H1 (cell line): ENCODE measurements at regions not wholly inside any gene's neighbourhood (a gene's known extent, or its start where the extent isn't known, plus 50 kb on each side); places are given as distances from the start of the nearest gene placed in this dataset.

Source experiments
- CTCF ChIA-PET: fragments of 300-600 bp; sonication (Branson Sonifier 250); formaldehyde crosslinking; loops from one replicate; lab custom pipeline; 2021; ENCODE audit not compliant: partially characterized antibody; lab: Charles Lee
- POLR2A ChIA-PET: fragments of 300-600 bp; sonication (Branson Sonifier 250); formaldehyde crosslinking; loops from one replicate; lab custom pipeline; 2021; ENCODE audit warnings: inconsistent platforms; ENCODE audit not compliant: partially characterized antibody; lab: Charles Lee
- DNase-seq, 2 experiments: peaks; one replicate each; pipeline versions ENCODE4 v3.0.0 to v3.0.0-alpha.2; 2010 to 2022; ENCODE audit warnings: low spot score in 2 of 2, low read depth in 1 of 2, mixed read lengths in 1 of 2
- FAIRE-seq: peaks from 2 replicates; lab custom pipeline; 2011; peaks lifted over from hg19 to GRCh38; lab: Jason Lieb, UNC
- H2AFZ ChIP-seq: 2 replicates; pipeline ENCODE4 v1.8.1; 2012; ENCODE audit warnings: low read length, inconsistent platforms
- H2AK5ac ChIP-seq: 2 replicates; pipeline ENCODE4 v1.6.1; 2013; ENCODE audit warnings: low read depth, low read length
- H2BK120ac ChIP-seq: replicated peaks from 2 replicates; pipeline ENCODE3; 2013; ENCODE audit warnings: low read depth, low read length, inconsistent platforms
- H2BK12ac ChIP-seq: 2 replicates; pipeline ENCODE4 v1.6.1; 2013; ENCODE audit warnings: low read depth, low read length
- H2BK15ac ChIP-seq: 2 replicates; pipeline ENCODE4 v1.6.1; 2013; ENCODE audit warnings: low read length
- H2BK20ac ChIP-seq: 2 replicates; pipeline ENCODE4 v1.6.1; 2013; ENCODE audit warnings: low read length
- H2BK5ac ChIP-seq: 2 replicates; pipeline ENCODE4 v1.6.1; 2013; ENCODE audit warnings: low read depth, low read length
- H3K14ac ChIP-seq: 2 replicates; pipeline ENCODE4 v1.6.1; 2013; ENCODE audit warnings: inconsistent platforms; ENCODE audit not compliant: insufficient read length
- H3K18ac ChIP-seq: 2 replicates; pipeline ENCODE4 v1.6.1; 2013; ENCODE audit warnings: low read length; ENCODE audit errors: extremely low read depth
- H3K23ac ChIP-seq: 2 replicates; pipeline ENCODE4 v1.6.1; 2013; ENCODE audit warnings: inconsistent platforms; ENCODE audit not compliant: insufficient read length
- H3K23me2 ChIP-seq: 2 replicates; pipeline ENCODE4 v1.6.1; 2013; ENCODE audit warnings: low read depth, low read length
- H3K27ac ChIP-seq: 2 replicates; pipeline ENCODE4 v1.6.1; 2011; ENCODE audit warnings: low read depth, low read length, inconsistent platforms
- H3K27me3 ChIP-seq, 4 experiments: replicated peaks in 1 of 4; 1 replicate in 1 of 4; 2 replicates in 3 of 4; pipeline versions ENCODE4 v1.6.1 to v1.8.1; 2011 to 2013; ENCODE audit warnings: low read length in 3 of 4, mild to moderate bottlenecking in 3 of 4, inconsistent platforms in 2 of 4, mixed read lengths in 2 of 4, moderate library complexity in 1 of 4; ENCODE audit not compliant: control insufficient read depth in 3 of 4, insufficient read depth in 3 of 4; ENCODE audit errors: extremely low read depth in 1 of 4
- H3K36me3 ChIP-seq, 4 experiments: 2 replicates each; pipeline versions ENCODE4 v1.6.1 to v1.8.1; 2011 to 2013; ENCODE audit warnings: mild to moderate bottlenecking in 4 of 4, low read length in 3 of 4, moderate library complexity in 2 of 4, control low read depth in 1 of 4, inconsistent platforms in 1 of 4; ENCODE audit not compliant: insufficient read depth in 4 of 4, control insufficient read depth in 2 of 4
- H3K4ac ChIP-seq: replicated peaks from 2 replicates; pipeline ENCODE3; 2013; ENCODE audit warnings: low read length, low read depth, mixed read lengths, inconsistent platforms; ENCODE audit not compliant: insufficient read length
- H3K4me1 ChIP-seq, 4 experiments: replicated peaks in 1 of 4; 1 replicate in 1 of 4; 2 replicates in 3 of 4; pipeline versions ENCODE4 v1.6.1 to v1.8.1; 2011 to 2013; ENCODE audit warnings: low read length in 3 of 4, inconsistent platforms in 2 of 4, mixed read lengths in 1 of 4; ENCODE audit not compliant: insufficient read depth in 4 of 4, control insufficient read depth in 3 of 4
- H3K4me2 ChIP-seq, 2 experiments: 2 replicates each; pipeline versions ENCODE4 v1.6.1 to v1.8.1; 2011 to 2013; ENCODE audit warnings: low read depth in 2 of 2, low read length in 2 of 2, control low read depth in 1 of 2, inconsistent platforms in 1 of 2, mild to moderate bottlenecking in 1 of 2; ENCODE audit not compliant: insufficient read depth in 1 of 2
- H3K4me3 ChIP-seq, 4 experiments: fragments of 200-600, 300-600 bp in 1 of 4; sonication (generic), shearing (Covaris generic), sonication (Bioruptor Twin) in 1 of 4; 2 replicates each; pipeline versions ENCODE4 v1.5.1 to v1.8.1; 2011 to 2016; ENCODE audit warnings: low read length in 4 of 4, low read depth in 3 of 4, control low read depth in 2 of 4, inconsistent platforms in 2 of 4, mild to moderate bottlenecking in 2 of 4, mixed read lengths in 1 of 4, moderate library complexity in 1 of 4; ENCODE audit not compliant: insufficient read depth in 2 of 4; ENCODE audit errors: extremely low read depth in 1 of 4
- H3K56ac ChIP-seq: replicated peaks from 2 replicates; pipeline ENCODE3; 2013; ENCODE audit warnings: low read depth, mild to moderate bottlenecking, mixed read lengths, low read length, inconsistent platforms; ENCODE audit not compliant: insufficient read length
- H3K79me1 ChIP-seq: 2 replicates; pipeline ENCODE4 v1.6.1; 2013; ENCODE audit warnings: low read depth, low read length, control low read depth
- H3K79me2 ChIP-seq, 2 experiments: 2 replicates each; pipeline versions ENCODE4 v1.6.1 to v1.8.1; 2012 to 2013; ENCODE audit warnings: low read length in 2 of 2, mild to moderate bottlenecking in 2 of 2, inconsistent platforms in 1 of 2; ENCODE audit not compliant: insufficient read depth in 2 of 2, control insufficient read depth in 1 of 2
- H3K9ac ChIP-seq, 4 experiments: replicated peaks in 1 of 4; 1 replicate in 1 of 4; 2 replicates in 3 of 4; pipeline versions ENCODE4 v1.6.1 to v1.8.1; 2011 to 2013; ENCODE audit warnings: low read depth in 3 of 4, low read length in 3 of 4, control low read depth in 2 of 4, mild to moderate bottlenecking in 2 of 4, moderate library complexity in 2 of 4, inconsistent platforms in 1 of 4; ENCODE audit errors: extremely low read depth in 1 of 4
- H3K9me3 ChIP-seq, 2 experiments: 2 replicates each; pipeline versions ENCODE4 v1.6.1 to v1.8.1; 2012 to 2013; ENCODE audit warnings: mild to moderate bottlenecking in 2 of 2, moderate library complexity in 2 of 2, control low read depth in 1 of 2, inconsistent platforms in 1 of 2, low read depth in 1 of 2, low read length in 1 of 2, mixed read lengths in 1 of 2; ENCODE audit not compliant: insufficient read depth in 2 of 2
- H4K20me1 ChIP-seq, 2 experiments: replicated peaks in 1 of 2; 2 replicates each; pipeline versions ENCODE3 to v1.8.1; 2011 to 2013; ENCODE audit warnings: inconsistent platforms in 2 of 2, low read length in 2 of 2, mild to moderate bottlenecking in 1 of 2; ENCODE audit not compliant: insufficient read depth in 2 of 2, control insufficient read depth in 1 of 2
- H4K5ac ChIP-seq: 2 replicates; pipeline ENCODE4 v1.6.1; 2013; ENCODE audit warnings: low read length, low read depth, mixed read lengths, inconsistent platforms; ENCODE audit not compliant: insufficient read length
- H4K8ac ChIP-seq: 2 replicates; pipeline ENCODE4 v1.8.0; 2013; ENCODE audit warnings: mild to moderate bottlenecking, moderate library complexity, low read length, inconsistent platforms; ENCODE audit not compliant: insufficient read depth; ENCODE audit errors: extremely low read depth
- H4K91ac ChIP-seq: replicated peaks from 2 replicates; pipeline ENCODE3; 2013; ENCODE audit warnings: low read length, mixed read lengths, inconsistent platforms; ENCODE audit not compliant: insufficient read length
- BRCA1 ChIP-seq: IDR thresholded peaks from 2 replicates; pipeline ENCODE4 v1.6.1; 2012; ENCODE audit warnings: low read depth, low read length, improper control_type of control experiment
- CBX8 ChIP-seq: fragments of 300-800, 300-1000 bp; sonication (generic); IDR thresholded peaks from 2 replicates; pipeline ENCODE4 v1.7.1; 2016; ENCODE audit warnings: low read depth, low read length, borderline replicate concordance
- CHD1 ChIP-seq: IDR thresholded peaks from 2 replicates; pipeline ENCODE4 v1.6.1; 2012; ENCODE audit warnings: low read depth, low read length, improper control_type of control experiment
- CTBP2 ChIP-seq: IDR thresholded peaks from 2 replicates; pipeline ENCODE4 v1.7.0; 2011; ENCODE audit warnings: borderline replicate concordance, mild to moderate bottlenecking, moderate library complexity, mixed read lengths, low read length; ENCODE audit not compliant: insufficient read depth, insufficient read length
- EZH2 ChIP-seq: fragments of 200-600 bp; sonication (generic); IDR thresholded peaks from 2 replicates; pipeline ENCODE4 v1.7.1; 2012; ENCODE audit warnings: low read depth, mild to moderate bottlenecking, moderate library complexity, low read length, inconsistent platforms; ENCODE audit not compliant: severe bottlenecking
- GTF2F1 ChIP-seq: IDR thresholded peaks from 2 replicates; pipeline ENCODE4 v1.6.1; 2012; ENCODE audit warnings: low read depth, low read length, improper control_type of control experiment, borderline replicate concordance
- HDAC2 ChIP-seq, 2 experiments: fragments of 300-600 bp in 1 of 2; sonication (generic) in 1 of 2; IDR thresholded peaks; 2 replicates each; pipeline ENCODE4 v1.6.1; 2011 to 2012; ENCODE audit warnings: low read depth in 2 of 2, low read length in 2 of 2, mild to moderate bottlenecking in 2 of 2, moderate library complexity in 2 of 2, borderline replicate concordance in 1 of 2, inconsistent platforms in 1 of 2
- HDAC6 ChIP-seq: IDR thresholded peaks from one replicate; pipeline ENCODE4 v1.7.1; 2012; ENCODE audit warnings: low read depth, mild to moderate bottlenecking, inconsistent platforms, low read length, moderate library complexity
- JUND ChIP-seq: IDR thresholded peaks from 2 replicates; pipeline ENCODE4 v1.6.1; 2011; ENCODE audit warnings: mild to moderate bottlenecking, improper control_type of control experiment, low read length
- SAP30 ChIP-seq: fragments of 300-600 bp; sonication (generic); IDR thresholded peaks from 2 replicates; pipeline ENCODE4 v1.7.1; 2012; ENCODE audit warnings: low read length, moderate library complexity, mild to moderate bottlenecking, inconsistent platforms; ENCODE audit not compliant: insufficient read depth, insufficient replicate concordance
- SIX5 ChIP-seq: IDR thresholded peaks from 2 replicates; pipeline ENCODE4 v1.6.1; 2011; ENCODE audit warnings: mild to moderate bottlenecking, low read depth, low read length
- SP2 ChIP-seq: IDR thresholded peaks from 2 replicates; pipeline ENCODE4 v1.6.1; 2012; ENCODE audit warnings: mild to moderate bottlenecking, low read length, inconsistent platforms
- TCF12 ChIP-seq: IDR thresholded peaks from 2 replicates; pipeline ENCODE4 v1.6.1; 2011; ENCODE audit warnings: low read depth, mild to moderate bottlenecking, low read length
- WGBS, 2 experiments: shearing (Covaris generic) in 1 of 2; methylation state at CpG; one replicate each; pipeline versions ENCODE4 v1.1.6 to v1.1.7; 2013 to 2015; ENCODE audit warnings: low lambda C conversion rate in 2 of 2, mixed read lengths in 2 of 2, inconsistent platforms in 1 of 2, low coverage in 1 of 2, missing lambda C conversion rate in 1 of 2; ENCODE audit not compliant: insufficient replicate concordance in 2 of 2, insufficient coverage in 1 of 2, insufficient read length in 1 of 2; ENCODE audit errors: extremely low coverage in 1 of 2, missing lambda C conversion rate in 1 of 2; 5-methylcytosine and 5-hydroxymethylcytosine counted together
- TF ChIP-seq, protein P1 (sequence below): IDR thresholded peaks from 2 replicates; pipeline ENCODE4 v1.6.1; 2011; ENCODE audit warnings: low read depth, mild to moderate bottlenecking, low read length; ENCODE audit not compliant: insufficient read depth

DNA sequence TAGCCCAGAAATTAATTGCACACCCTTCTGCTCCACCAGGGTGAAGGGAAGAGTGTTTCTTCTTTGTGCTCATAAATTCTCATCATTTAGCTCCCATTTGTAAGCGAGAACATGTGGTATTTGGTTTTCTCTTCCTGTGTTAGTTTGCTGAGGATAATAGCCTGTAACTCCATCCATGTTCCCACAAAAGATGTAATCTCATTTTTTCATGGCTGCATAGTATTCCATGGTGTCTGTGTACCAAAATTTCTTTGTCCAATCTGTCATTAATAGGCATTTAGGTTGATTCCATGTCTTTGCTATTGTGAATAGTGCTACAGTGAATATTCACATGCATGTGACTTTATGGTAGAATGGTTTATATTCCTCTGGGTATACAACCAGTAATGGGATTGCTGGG, 86.8 kb downstream of the DTWD1 start:
- H3K4ac ChIP-seq: no peak overlapping the region
- H2BK20ac ChIP-seq: no peak overlapping the region
- no peak overlapping the region for H4K91ac ChIP-seq
- no peaks in the 10 kb centered on the region for H3K9me3 ChIP-seq
- ChIA-PET POLR2A (no interaction called here), CTCF (interaction anchor here (0.6 to 1.3 kb wide), 3 partner anchors 11 to 492 kb away, joined by 3 read pairs; no protein-coding TSS in a partner anchor)
- H3K79me2 ChIP-seq: no peaks in the 10 kb centered on the region
- H3K4me1 ChIP-seq: no peaks in the 10 kb centered on the region
- H3K27me3 ChIP-seq: no peaks in the 10 kb centered on the region
- H3K56ac ChIP-seq: no peak overlapping the region
- H2AK5ac ChIP-seq: no peak overlapping the region
- H4K5ac ChIP-seq: no peak overlapping the region
- H2BK12ac ChIP-seq: no peak overlapping the region
- no peak overlapping the region for H3K27ac ChIP-seq
- H3K23ac ChIP-seq: no peak overlapping the region
- no peaks in the 10 kb centered on the region for H3K79me1 ChIP-seq
- 83% methylated on average over 1 of the region's 1 CpG; no CpG with 5 or more reads in 1 of the 2 experiments for WGBS, 2 experiments
- H3K9ac ChIP-seq: no peak overlapping the region
- no peak overlapping the region for H2BK120ac ChIP-seq
- H2BK5ac ChIP-seq: no peak overlapping the region
- no peak overlapping the region for H3K4me3 ChIP-seq
- no peak overlapping the region for H3K18ac ChIP-seq
- no peak overlapping the region for H2BK15ac ChIP-seq
- no peak overlapping the region for H3K4me2 ChIP-seq
- H4K20me1 ChIP-seq: no peaks in the 10 kb centered on the region
- FAIRE-seq (no peak), DNase-seq (no peak)
- H2AFZ ChIP-seq: no peak overlapping the region
- no peak overlapping the region for H4K8ac ChIP-seq
- H3K36me3 ChIP-seq: no peaks in the 10 kb centered on the region
- no peak overlapping the region for H3K14ac ChIP-seq
- H3K23me2 ChIP-seq: no peaks in the 10 kb centered on the region
- no peak for TF ChIP-seq HDAC2 (IDR thresholded peaks at IDR 0.05; ENCODE audit: borderline replicate concordance in 1 of 2, low read depth in 2 of 2, low read length in 2 of 2)
- TF ChIP-seq, protein P1, sequence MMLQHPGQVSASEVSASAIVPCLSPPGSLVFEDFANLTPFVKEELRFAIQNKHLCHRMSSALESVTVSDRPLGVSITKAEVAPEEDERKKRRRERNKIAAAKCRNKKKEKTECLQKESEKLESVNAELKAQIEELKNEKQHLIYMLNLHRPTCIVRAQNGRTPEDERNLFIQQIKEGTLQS: no peak
- TF ChIP-seq SAP30: no peak
- no peak for TF ChIP-seq SIX5
- TF ChIP-seq TCF12: no peak
- no peak for TF ChIP-seq EZH2
- no peak for TF ChIP-seq CTBP2
- no peak for TF ChIP-seq BRCA1
- no peak for TF ChIP-seq SP2
- TF ChIP-seq CBX8: no peak
- no peak for TF ChIP-seq HDAC6
- TF ChIP-seq JUND: no peak
- TF ChIP-seq GTF2F1: no peak
- no peak for TF ChIP-seq CHD1
